H1 (cell line): ENCODE measurements at regions not wholly inside any gene's neighbourhood (a gene's known extent, or its start where the extent isn't known, plus 50 kb on each side); places are given as distances from the start of the nearest gene placed in this dataset.

Experiments used
- CTCF ChIA-PET: fragments of 300-600 bp; sonication (Branson Sonifier 250); formaldehyde crosslinking; loops from one replicate; lab custom pipeline; 2021; ENCODE audit not compliant: partially characterized antibody; lab: Charles Lee
- POLR2A ChIA-PET: fragments of 300-600 bp; sonication (Branson Sonifier 250); formaldehyde crosslinking; loops from one replicate; lab custom pipeline; 2021; ENCODE audit warnings: inconsistent platforms; ENCODE audit not compliant: partially characterized antibody; lab: Charles Lee
- DNase-seq, 2 experiments: peaks; one replicate each; pipeline versions ENCODE4 v3.0.0 to v3.0.0-alpha.2; 2010 to 2022; ENCODE audit warnings: low spot score in 2 of 2, low read depth in 1 of 2, mixed read lengths in 1 of 2
- FAIRE-seq: peaks from 2 replicates; lab custom pipeline; 2011; peaks lifted over from hg19 to GRCh38; lab: Jason Lieb, UNC
- H2AFZ ChIP-seq: 2 replicates; pipeline ENCODE4 v1.8.1; 2012; ENCODE audit warnings: low read length, inconsistent platforms
- H2AK5ac ChIP-seq: 2 replicates; pipeline ENCODE4 v1.6.1; 2013; ENCODE audit warnings: low read depth, low read length
- H2BK120ac ChIP-seq: replicated peaks from 2 replicates; pipeline ENCODE3; 2013; ENCODE audit warnings: low read depth, low read length, inconsistent platforms
- H2BK12ac ChIP-seq: 2 replicates; pipeline ENCODE4 v1.6.1; 2013; ENCODE audit warnings: low read depth, low read length
- H2BK15ac ChIP-seq: 2 replicates; pipeline ENCODE4 v1.6.1; 2013; ENCODE audit warnings: low read length
- H2BK20ac ChIP-seq: 2 replicates; pipeline ENCODE4 v1.6.1; 2013; ENCODE audit warnings: low read length
- H2BK5ac ChIP-seq: 2 replicates; pipeline ENCODE4 v1.6.1; 2013; ENCODE audit warnings: low read depth, low read length
- H3K14ac ChIP-seq: 2 replicates; pipeline ENCODE4 v1.6.1; 2013; ENCODE audit warnings: inconsistent platforms; ENCODE audit not compliant: insufficient read length
- H3K18ac ChIP-seq: 2 replicates; pipeline ENCODE4 v1.6.1; 2013; ENCODE audit warnings: low read length; ENCODE audit errors: extremely low read depth
- H3K23ac ChIP-seq: 2 replicates; pipeline ENCODE4 v1.6.1; 2013; ENCODE audit warnings: inconsistent platforms; ENCODE audit not compliant: insufficient read length
- H3K23me2 ChIP-seq: 2 replicates; pipeline ENCODE4 v1.6.1; 2013; ENCODE audit warnings: low read depth, low read length
- H3K27ac ChIP-seq: 2 replicates; pipeline ENCODE4 v1.6.1; 2011; ENCODE audit warnings: low read depth, low read length, inconsistent platforms
- H3K27me3 ChIP-seq, 4 experiments: replicated peaks in 1 of 4; 1 replicate in 1 of 4; 2 replicates in 3 of 4; pipeline versions ENCODE4 v1.6.1 to v1.8.1; 2011 to 2013; ENCODE audit warnings: low read length in 3 of 4, mild to moderate bottlenecking in 3 of 4, inconsistent platforms in 2 of 4, mixed read lengths in 2 of 4, moderate library complexity in 1 of 4; ENCODE audit not compliant: control insufficient read depth in 3 of 4, insufficient read depth in 3 of 4; ENCODE audit errors: extremely low read depth in 1 of 4
- H3K36me3 ChIP-seq, 4 experiments: 2 replicates each; pipeline versions ENCODE4 v1.6.1 to v1.8.1; 2011 to 2013; ENCODE audit warnings: mild to moderate bottlenecking in 4 of 4, low read length in 3 of 4, moderate library complexity in 2 of 4, control low read depth in 1 of 4, inconsistent platforms in 1 of 4; ENCODE audit not compliant: insufficient read depth in 4 of 4, control insufficient read depth in 2 of 4
- H3K4ac ChIP-seq: replicated peaks from 2 replicates; pipeline ENCODE3; 2013; ENCODE audit warnings: low read length, low read depth, mixed read lengths, inconsistent platforms; ENCODE audit not compliant: insufficient read length
- H3K4me1 ChIP-seq, 4 experiments: replicated peaks in 1 of 4; 1 replicate in 1 of 4; 2 replicates in 3 of 4; pipeline versions ENCODE4 v1.6.1 to v1.8.1; 2011 to 2013; ENCODE audit warnings: low read length in 3 of 4, inconsistent platforms in 2 of 4, mixed read lengths in 1 of 4; ENCODE audit not compliant: insufficient read depth in 4 of 4, control insufficient read depth in 3 of 4
- H3K4me2 ChIP-seq, 2 experiments: 2 replicates each; pipeline versions ENCODE4 v1.6.1 to v1.8.1; 2011 to 2013; ENCODE audit warnings: low read depth in 2 of 2, low read length in 2 of 2, control low read depth in 1 of 2, inconsistent platforms in 1 of 2, mild to moderate bottlenecking in 1 of 2; ENCODE audit not compliant: insufficient read depth in 1 of 2
- H3K4me3 ChIP-seq, 4 experiments: fragments of 200-600, 300-600 bp in 1 of 4; sonication (generic), shearing (Covaris generic), sonication (Bioruptor Twin) in 1 of 4; 2 replicates each; pipeline versions ENCODE4 v1.5.1 to v1.8.1; 2011 to 2016; ENCODE audit warnings: low read length in 4 of 4, low read depth in 3 of 4, control low read depth in 2 of 4, inconsistent platforms in 2 of 4, mild to moderate bottlenecking in 2 of 4, mixed read lengths in 1 of 4, moderate library complexity in 1 of 4; ENCODE audit not compliant: insufficient read depth in 2 of 4; ENCODE audit errors: extremely low read depth in 1 of 4
- H3K56ac ChIP-seq: replicated peaks from 2 replicates; pipeline ENCODE3; 2013; ENCODE audit warnings: low read depth, mild to moderate bottlenecking, mixed read lengths, low read length, inconsistent platforms; ENCODE audit not compliant: insufficient read length
- H3K79me1 ChIP-seq: 2 replicates; pipeline ENCODE4 v1.6.1; 2013; ENCODE audit warnings: low read depth, low read length, control low read depth
- H3K79me2 ChIP-seq, 2 experiments: 2 replicates each; pipeline versions ENCODE4 v1.6.1 to v1.8.1; 2012 to 2013; ENCODE audit warnings: low read length in 2 of 2, mild to moderate bottlenecking in 2 of 2, inconsistent platforms in 1 of 2; ENCODE audit not compliant: insufficient read depth in 2 of 2, control insufficient read depth in 1 of 2
- H3K9ac ChIP-seq, 4 experiments: replicated peaks in 1 of 4; 1 replicate in 1 of 4; 2 replicates in 3 of 4; pipeline versions ENCODE4 v1.6.1 to v1.8.1; 2011 to 2013; ENCODE audit warnings: low read depth in 3 of 4, low read length in 3 of 4, control low read depth in 2 of 4, mild to moderate bottlenecking in 2 of 4, moderate library complexity in 2 of 4, inconsistent platforms in 1 of 4; ENCODE audit errors: extremely low read depth in 1 of 4
- H3K9me3 ChIP-seq, 2 experiments: 2 replicates each; pipeline versions ENCODE4 v1.6.1 to v1.8.1; 2012 to 2013; ENCODE audit warnings: mild to moderate bottlenecking in 2 of 2, moderate library complexity in 2 of 2, control low read depth in 1 of 2, inconsistent platforms in 1 of 2, low read depth in 1 of 2, low read length in 1 of 2, mixed read lengths in 1 of 2; ENCODE audit not compliant: insufficient read depth in 2 of 2
- H4K20me1 ChIP-seq, 2 experiments: replicated peaks in 1 of 2; 2 replicates each; pipeline versions ENCODE3 to v1.8.1; 2011 to 2013; ENCODE audit warnings: inconsistent platforms in 2 of 2, low read length in 2 of 2, mild to moderate bottlenecking in 1 of 2; ENCODE audit not compliant: insufficient read depth in 2 of 2, control insufficient read depth in 1 of 2
- H4K5ac ChIP-seq: 2 replicates; pipeline ENCODE4 v1.6.1; 2013; ENCODE audit warnings: low read length, low read depth, mixed read lengths, inconsistent platforms; ENCODE audit not compliant: insufficient read length
- H4K8ac ChIP-seq: 2 replicates; pipeline ENCODE4 v1.8.0; 2013; ENCODE audit warnings: mild to moderate bottlenecking, moderate library complexity, low read length, inconsistent platforms; ENCODE audit not compliant: insufficient read depth; ENCODE audit errors: extremely low read depth
- H4K91ac ChIP-seq: replicated peaks from 2 replicates; pipeline ENCODE3; 2013; ENCODE audit warnings: low read length, mixed read lengths, inconsistent platforms; ENCODE audit not compliant: insufficient read length
- BRCA1 ChIP-seq: IDR thresholded peaks from 2 replicates; pipeline ENCODE4 v1.6.1; 2012; ENCODE audit warnings: low read depth, low read length, improper control_type of control experiment
- CBX5 ChIP-seq: fragments of 300-800, 300-1000 bp; sonication (generic); IDR thresholded peaks from 2 replicates; pipeline ENCODE4 v1.7.1; 2016; ENCODE audit warnings: antibody characterized with exemption, low read length, low read depth
- CREB1 ChIP-seq: IDR thresholded peaks from 2 replicates; pipeline ENCODE4 v1.6.1; 2012; ENCODE audit warnings: inconsistent platforms
- EGR1 ChIP-seq: IDR thresholded peaks from 2 replicates; pipeline ENCODE4 v1.6.1; 2011; ENCODE audit warnings: low read depth, low read length, borderline replicate concordance
- GABPA ChIP-seq: IDR thresholded peaks from 2 replicates; pipeline ENCODE4 v1.6.1; 2011; ENCODE audit warnings: mild to moderate bottlenecking, low read length, moderate library complexity, borderline replicate concordance; ENCODE audit not compliant: insufficient read depth
- MAFK ChIP-seq: IDR thresholded peaks from 2 replicates; pipeline ENCODE4 v1.6.1; 2012; ENCODE audit warnings: low read depth, mild to moderate bottlenecking, improper control_type of control experiment, low read length
- POLR2A ChIP-seq, 2 experiments: IDR thresholded peaks; 1 replicate in 1 of 2; 2 replicates in 1 of 2; pipeline ENCODE4 v1.6.1; 2011; ENCODE audit warnings: low read depth in 2 of 2, low read length in 2 of 2, mild to moderate bottlenecking in 2 of 2; ENCODE audit errors: control extremely low read depth in 1 of 2
- RAD21 ChIP-seq, 2 experiments: IDR thresholded peaks in 1 of 2; conservative IDR thresholded peaks in 1 of 2; 2 replicates each; pipeline ENCODE4 v1.6.1; 2011; ENCODE audit warnings: low read depth in 2 of 2, low read length in 2 of 2, improper control_type of control experiment in 1 of 2, inconsistent platforms in 1 of 2, mild to moderate bottlenecking in 1 of 2, moderate library complexity in 1 of 2
- TCF12 ChIP-seq: IDR thresholded peaks from 2 replicates; pipeline ENCODE4 v1.6.1; 2011; ENCODE audit warnings: low read depth, mild to moderate bottlenecking, low read length
- YY1 ChIP-seq: IDR thresholded peaks from 2 replicates; pipeline ENCODE4 v1.6.1; 2011; ENCODE audit warnings: low read depth, mild to moderate bottlenecking, low read length
- ZNF274 ChIP-seq: IDR thresholded peaks from 2 replicates; pipeline ENCODE4 v1.7.0; 2012; ENCODE audit warnings: low read length, borderline replicate concordance; ENCODE audit errors: extremely low read depth
- WGBS, 2 experiments: shearing (Covaris generic) in 1 of 2; methylation state at CpG; one replicate each; pipeline versions ENCODE4 v1.1.6 to v1.1.7; 2013 to 2015; ENCODE audit warnings: low lambda C conversion rate in 2 of 2, mixed read lengths in 2 of 2, inconsistent platforms in 1 of 2, low coverage in 1 of 2, missing lambda C conversion rate in 1 of 2; ENCODE audit not compliant: insufficient replicate concordance in 2 of 2, insufficient coverage in 1 of 2, insufficient read length in 1 of 2; ENCODE audit errors: extremely low coverage in 1 of 2, missing lambda C conversion rate in 1 of 2; 5-methylcytosine and 5-hydroxymethylcytosine counted together
- TF ChIP-seq, protein P1 (sequence below): IDR thresholded peaks from 2 replicates; pipeline ENCODE4 v1.6.1; 2011; ENCODE audit warnings: low read depth, mild to moderate bottlenecking, low read length; ENCODE audit not compliant: insufficient read depth
- TF ChIP-seq, protein P2 (sequence below): IDR thresholded peaks from 2 replicates; pipeline ENCODE4 v1.6.1; 2012; ENCODE audit warnings: inconsistent platforms

DNA sequence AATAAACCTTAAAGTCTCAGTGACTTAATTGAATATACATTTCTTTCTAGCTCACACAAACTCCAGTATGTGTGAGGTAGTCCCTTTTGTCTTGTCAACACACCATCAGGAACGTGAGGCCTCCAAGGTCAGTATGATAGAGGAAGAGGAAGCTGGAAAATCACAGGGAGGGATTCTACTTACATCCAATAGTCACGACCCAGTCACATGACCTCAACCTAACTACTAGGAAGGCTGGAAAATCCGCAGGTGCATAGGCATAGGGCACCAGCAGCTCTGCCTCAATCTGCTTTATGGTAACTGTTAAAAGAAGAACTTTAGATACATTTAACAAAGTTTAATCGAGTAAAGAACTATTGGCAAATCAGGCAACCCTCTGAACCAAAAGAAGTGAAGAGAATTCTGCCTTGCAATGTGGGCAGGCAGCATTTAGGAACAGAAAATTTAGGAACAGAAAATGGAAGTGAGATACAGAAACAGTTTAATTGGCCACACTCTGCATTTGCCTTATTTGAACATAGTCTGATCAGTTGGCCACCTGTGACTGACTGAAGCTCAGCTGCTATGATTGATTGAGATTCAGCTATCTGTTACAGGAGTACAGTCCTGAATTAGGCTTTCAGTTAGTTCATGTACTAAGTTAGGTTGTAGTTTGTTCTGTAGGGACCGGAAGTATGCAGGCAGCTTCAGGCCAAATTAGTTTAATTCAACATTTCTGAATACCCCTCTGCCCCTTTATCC, 165.0 kb upstream of the PARD3B start:
- 82% methylated on average over 5 of the region's 5 CpGs; no CpG with 5 or more reads in 1 of the 2 experiments for WGBS, 2 experiments
- no peak overlapping the region for H2AFZ ChIP-seq
- TF ChIP-seq, protein P1, sequence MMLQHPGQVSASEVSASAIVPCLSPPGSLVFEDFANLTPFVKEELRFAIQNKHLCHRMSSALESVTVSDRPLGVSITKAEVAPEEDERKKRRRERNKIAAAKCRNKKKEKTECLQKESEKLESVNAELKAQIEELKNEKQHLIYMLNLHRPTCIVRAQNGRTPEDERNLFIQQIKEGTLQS, result no peak
- no peak for TF ChIP-seq EGR1
- no peak for TF ChIP-seq MAFK
- no peak for TF ChIP-seq GABPA
- TF ChIP-seq BRCA1, result no peak
- no peak for TF ChIP-seq TCF12
- no peak for TF ChIP-seq YY1
- TF ChIP-seq CBX5, result no peak
- TF ChIP-seq RAD21 (IDR thresholded peaks at IDR 0.05 in 1 of 2, conservative IDR thresholded peaks at IDR 0.05 in 1 of 2; ENCODE audit: low read depth in 2 of 2, low read length in 2 of 2), result no peak
- TF ChIP-seq CREB1, result no peak
- TF ChIP-seq, protein P2, sequence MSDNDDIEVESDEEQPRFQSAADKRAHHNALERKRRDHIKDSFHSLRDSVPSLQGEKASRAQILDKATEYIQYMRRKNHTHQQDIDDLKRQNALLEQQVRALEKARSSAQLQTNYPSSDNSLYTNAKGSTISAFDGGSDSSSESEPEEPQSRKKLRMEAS, result no peak
- TF ChIP-seq ZNF274, result no peak
- TF ChIP-seq POLR2A (IDR thresholded peaks at IDR 0.05; ENCODE audit: control extremely low read depth in 1 of 2, low read depth in 2 of 2, low read length in 2 of 2), result no peak
- H4K91ac ChIP-seq, result no peak overlapping the region
- H3K56ac ChIP-seq, result no peak overlapping the region
- no peak overlapping the region for H3K4me3 ChIP-seq
- H3K23me2 ChIP-seq, result no peaks in the 10 kb centered on the region
- FAIRE-seq (no peak), DNase-seq (no peak)
- no peak overlapping the region for H3K23ac ChIP-seq
- no peak overlapping the region for H3K18ac ChIP-seq
- no peaks in the 10 kb centered on the region for H3K36me3 ChIP-seq
- H4K5ac ChIP-seq, result no peak overlapping the region
- no peak overlapping the region for H3K9ac ChIP-seq
- no peak overlapping the region for H2BK15ac ChIP-seq
- CTCF ChIA-PET, result interaction anchor here (0.9 to 1.2 kb wide), 2 partner anchors 11 to 492 kb away, joined by 3 read pairs; no protein-coding TSS in a partner anchor
- H4K8ac ChIP-seq, result no peak overlapping the region
- no peaks in the 10 kb centered on the region for H3K79me2 ChIP-seq
- no peak overlapping the region for H3K4ac ChIP-seq
- no peak overlapping the region for H2BK120ac ChIP-seq
- no peaks in the 10 kb centered on the region for H3K79me1 ChIP-seq
- H2BK20ac ChIP-seq, result no peak overlapping the region
- H3K9me3 ChIP-seq, result no peaks in the 10 kb centered on the region
- H2BK5ac ChIP-seq, result no peak overlapping the region
- no peak overlapping the region for H3K27ac ChIP-seq
- H3K4me1 ChIP-seq, result no peaks in the 10 kb centered on the region
- H3K14ac ChIP-seq, result no peak overlapping the region
- no peaks in the 10 kb centered on the region for H3K27me3 ChIP-seq
- no peak overlapping the region for H3K4me2 ChIP-seq
- H2AK5ac ChIP-seq, result no peak overlapping the region
- POLR2A ChIA-PET, result no interaction called here
- H4K20me1 ChIP-seq, result no peaks in the 10 kb centered on the region
- no peak overlapping the region for H2BK12ac ChIP-seq
